ENCODE measurements at regions not wholly inside any gene's neighbourhood (a gene's known extent, or its start where the extent isn't known, plus 50 kb on each side); places are given as distances from the start of the nearest gene placed in this dataset.

GRCh38 chr22:22745225-22746060 is 101.0 kb downstream of the GGTLC2 start:
- CTCF ChIA-PET = interaction anchor here (0.6 to 3.2 kb wide), 19 partner anchors 8 to 428 kb away, joined by 3 to 29 read pairs (median 4); no protein-coding TSS in a partner anchor
- Histone ChIP-seq H3K4me3 (ENCODE audit: low read depth, low read length) (no peak overlapping the region), H3K27me3 (ENCODE audit: control insufficient read depth, insufficient read depth, low read length) (peaks cover 7% of the 10 kb centered on the region), H3K27ac (ENCODE audit: low read depth, low read length) (no peak overlapping the region), H3K9me3 (ENCODE audit: control insufficient read depth, insufficient read depth, low read length) (no peaks in the 10 kb centered on the region)
- DNase-seq (ENCODE audit: low read depth, low spot score) = no peak
- POLR2A ChIA-PET = no interaction called here
- TF ChIP-seq, protein P1, sequence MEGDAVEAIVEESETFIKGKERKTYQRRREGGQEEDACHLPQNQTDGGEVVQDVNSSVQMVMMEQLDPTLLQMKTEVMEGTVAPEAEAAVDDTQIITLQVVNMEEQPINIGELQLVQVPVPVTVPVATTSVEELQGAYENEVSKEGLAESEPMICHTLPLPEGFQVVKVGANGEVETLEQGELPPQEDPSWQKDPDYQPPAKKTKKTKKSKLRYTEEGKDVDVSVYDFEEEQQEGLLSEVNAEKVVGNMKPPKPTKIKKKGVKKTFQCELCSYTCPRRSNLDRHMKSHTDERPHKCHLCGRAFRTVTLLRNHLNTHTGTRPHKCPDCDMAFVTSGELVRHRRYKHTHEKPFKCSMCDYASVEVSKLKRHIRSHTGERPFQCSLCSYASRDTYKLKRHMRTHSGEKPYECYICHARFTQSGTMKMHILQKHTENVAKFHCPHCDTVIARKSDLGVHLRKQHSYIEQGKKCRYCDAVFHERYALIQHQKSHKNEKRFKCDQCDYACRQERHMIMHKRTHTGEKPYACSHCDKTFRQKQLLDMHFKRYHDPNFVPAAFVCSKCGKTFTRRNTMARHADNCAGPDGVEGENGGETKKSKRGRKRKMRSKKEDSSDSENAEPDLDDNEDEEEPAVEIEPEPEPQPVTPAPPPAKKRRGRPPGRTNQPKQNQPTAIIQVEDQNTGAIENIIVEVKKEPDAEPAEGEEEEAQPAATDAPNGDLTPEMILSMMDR (IDR thresholded peaks at IDR 0.05; ENCODE audit: low read depth, low read length) = peak; percentile 63

DNA sequence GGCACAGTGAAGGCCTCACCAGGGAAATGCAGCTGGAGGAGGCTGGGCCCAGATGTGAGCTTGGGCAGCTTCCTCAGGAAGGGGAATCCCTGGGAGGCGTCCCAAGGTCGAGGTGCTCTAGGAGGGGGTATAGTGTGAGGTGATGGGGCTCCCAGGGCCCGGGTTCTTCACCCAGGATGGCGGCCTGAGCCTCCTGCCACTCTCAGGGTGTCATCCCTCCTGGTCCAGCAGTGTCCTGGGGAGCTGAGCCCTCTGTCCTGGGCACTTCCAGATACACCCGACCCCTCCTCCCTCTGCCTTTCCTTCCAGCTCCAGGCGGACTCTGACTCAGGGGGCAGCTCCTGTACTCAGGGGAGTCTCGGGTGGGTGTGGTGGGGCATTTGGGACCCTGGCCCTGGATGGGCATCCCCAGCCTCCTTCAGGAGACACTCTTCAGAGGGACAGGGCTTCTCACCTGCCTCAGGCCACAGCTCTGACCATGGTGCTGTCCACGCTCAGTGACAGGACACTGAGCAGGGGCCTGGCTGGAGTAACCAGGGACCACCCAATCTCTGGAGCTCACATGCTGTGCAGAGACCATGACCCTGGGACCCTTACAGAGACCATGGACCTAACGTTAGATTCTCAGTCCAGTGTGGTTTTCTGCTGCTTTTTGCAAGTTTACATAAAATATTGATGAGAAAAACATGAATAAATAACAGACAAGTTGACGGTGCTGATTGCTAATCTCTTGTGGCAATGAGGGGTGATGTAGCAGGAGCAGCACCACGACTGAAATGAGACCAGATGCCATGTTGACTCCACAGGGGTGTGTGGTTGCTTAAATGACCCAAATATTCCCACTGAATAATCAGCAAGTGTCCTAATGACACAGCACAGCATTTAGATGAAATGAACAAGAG is 101.9 kb downstream of the GGTLC2 start:
- no peak for DNase-seq (ENCODE audit: low read depth, low spot score)
- Histone ChIP-seq H3K27ac (ENCODE audit: low read depth, low read length) (no peak overlapping the region), H3K27me3 (ENCODE audit: control insufficient read depth, insufficient read depth, low read length) (peaks cover 4% of the 10 kb centered on the region), H3K4me3 (ENCODE audit: low read depth, low read length) (no peak overlapping the region), H3K9me3 (ENCODE audit: control insufficient read depth, insufficient read depth, low read length) (no peaks in the 10 kb centered on the region)
- POLR2A ChIA-PET = no interaction called here
- CTCF ChIA-PET = interaction anchor here (0.8 to 3.2 kb wide), 13 partner anchors 9 to 282 kb away, joined by 3 to 29 read pairs (median 5); no protein-coding TSS in a partner anchor
- TF ChIP-seq, protein P1 (IDR thresholded peaks at IDR 0.05; ENCODE audit: low read depth, low read length) = no peak

DNA sequence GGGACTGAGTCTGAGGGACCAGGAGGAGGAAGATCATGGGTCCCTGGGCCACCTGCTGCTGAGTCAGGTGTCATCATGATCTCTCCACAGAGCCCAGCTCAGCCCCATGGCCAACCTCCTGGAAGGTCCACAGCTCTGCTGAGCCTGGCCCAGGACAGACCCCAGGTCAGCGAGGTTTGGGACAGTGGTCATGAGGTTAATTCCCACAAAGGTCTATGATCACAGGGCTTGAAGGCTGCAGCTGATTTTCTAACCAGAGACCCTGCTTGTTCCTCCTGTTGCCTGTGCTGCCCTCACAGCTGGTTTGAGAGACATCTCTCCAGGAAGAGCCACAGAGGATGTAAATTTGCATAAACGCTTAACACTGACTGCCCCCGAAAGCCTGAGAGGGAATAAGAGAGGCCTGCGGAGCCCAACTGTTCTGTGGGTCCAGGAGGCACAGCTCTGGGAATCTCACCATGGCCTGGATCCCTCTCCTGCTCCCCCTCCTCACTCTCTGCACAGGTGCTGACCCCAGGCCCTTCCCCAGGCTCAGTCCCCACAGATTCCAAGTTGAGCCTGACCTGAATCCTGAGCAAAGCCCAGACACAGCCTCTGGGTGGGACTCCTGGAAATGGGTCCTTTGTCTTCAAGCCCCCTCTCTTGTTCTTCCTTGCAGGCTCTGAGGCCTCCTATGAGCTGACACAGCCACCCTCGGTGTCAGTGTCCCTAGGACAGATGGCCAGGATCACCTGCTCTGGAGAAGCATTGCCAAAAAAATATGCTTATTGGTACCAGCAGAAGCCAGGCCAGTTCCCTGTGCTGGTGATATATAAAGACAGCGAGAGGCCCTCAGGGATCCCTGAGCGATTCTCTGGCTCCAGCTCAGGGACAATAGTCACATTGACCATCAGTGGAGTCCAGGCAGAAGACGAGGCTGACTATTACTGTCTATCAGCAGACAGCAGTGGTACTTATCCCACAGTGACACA is 102.8 kb downstream of the GGTLC2 start:
- no peak overlapping the region for H3K4me3 ChIP-seq (ENCODE audit: low read depth, low read length)
- no peak overlapping the region for H3K27ac ChIP-seq (ENCODE audit: low read depth, low read length)
- H3K9me3 ChIP-seq (ENCODE audit: control insufficient read depth, insufficient read depth, low read length) = no peaks in the 10 kb centered on the region
- peaks cover 4% of the 10 kb centered on the region for H3K27me3 ChIP-seq (ENCODE audit: control insufficient read depth, insufficient read depth, low read length)
- POLR2A ChIA-PET = no interaction called here
- CTCF ChIA-PET = interaction anchor here (0.8 to 3.2 kb wide), 5 partner anchors 17 to 283 kb away, joined by 3 to 18 read pairs (median 3); no protein-coding TSS in a partner anchor
- TF ChIP-seq, protein P1 (IDR thresholded peaks at IDR 0.05; ENCODE audit: low read depth, low read length) = no peak
- no peak for DNase-seq (ENCODE audit: low read depth, low spot score)

- H3K27ac ChIP-seq (ENCODE audit: low read depth, low read length) = no peak overlapping the region
- peak; percentile 8 for DNase-seq (ENCODE audit: low read depth, low spot score)
- no peaks in the 10 kb centered on the region for H3K9me3 ChIP-seq (ENCODE audit: control insufficient read depth, insufficient read depth, low read length)
- H3K27me3 ChIP-seq (ENCODE audit: control insufficient read depth, insufficient read depth, low read length) = peaks cover 4% of the 10 kb centered on the region
- TF ChIP-seq, protein P1 (IDR thresholded peaks at IDR 0.05; ENCODE audit: low read depth, low read length) = peak; percentile 87
- CTCF ChIA-PET = interaction anchor here (0.6 to 1.6 kb wide), 5 partner anchors 63 to 275 kb away, joined by 3 to 11 read pairs (median 3); no protein-coding TSS in a partner anchor
- POLR2A ChIA-PET = no interaction called here
- H3K4me3 ChIP-seq (ENCODE audit: low read depth, low read length) = no peak overlapping the region
These were observed 103.9 kb downstream of the GGTLC2 start for GRCh38 chr22:22748297-22748743.

Data from AG04450 (cell line).